HAP-1 (cell line): ENCODE measurements at regions not wholly inside any gene's neighbourhood (a gene's known extent, or its start where the extent isn't known, plus 50 kb on each side); places are given as distances from the start of the nearest gene placed in this dataset.
A peak's percentile ranks its signal among the peaks of the same experiment; 100 is the strongest.
"Not testable (repeated sequence)": the region's sequence is repeated elsewhere in the genome, so short reads cannot be mapped to it uniquely, and the experiment has no call there.

Source experiments
- DNase-seq, 2 experiments: peaks; one replicate each; pipeline ENCODE4 v3.0.0-alpha.2; 2016 to 2020; ENCODE audit warnings: low spot score in 2 of 2
- H3K27me3 ChIP-seq: fragments of 250-450 bp; sonication (Bioruptor Pico); 2 replicates; pipeline ENCODE4 v1.5.1; 2020; ENCODE audit warnings: low read depth, mild to moderate bottlenecking, moderate library complexity
- H3K36me3 ChIP-seq: fragments of 250-450 bp; sonication (Bioruptor Pico); replicated peaks from 2 replicates; pipeline ENCODE4 v1.5.1; 2020; ENCODE audit warnings: mild to moderate bottlenecking
- H3K4me1 ChIP-seq: fragments of 250-450 bp; sonication (Bioruptor Pico); 2 replicates; pipeline ENCODE4 v1.5.1; 2020; ENCODE audit warnings: mild to moderate bottlenecking
- H3K4me3 ChIP-seq: fragments of 250-450 bp; sonication (Bioruptor Pico); 2 replicates; pipeline ENCODE4 v1.5.1; 2020; ENCODE audit warnings: mild to moderate bottlenecking, moderate library complexity
- H3K9me3 ChIP-seq: fragments of 250-450 bp; sonication (Bioruptor Pico); 2 replicates; pipeline ENCODE4 v1.5.1; 2020; ENCODE audit warnings: mild to moderate bottlenecking, moderate library complexity
- in situ Hi-C: fragments of 300-500 bp; cut with MboI; formaldehyde crosslinking; loops from 3 replicates; pipeline ENCODE4 v1.14.3; 2020; ENCODE audit warnings: low sequenced_read_pairs, inconsistent platforms, mixed read lengths

DNA sequence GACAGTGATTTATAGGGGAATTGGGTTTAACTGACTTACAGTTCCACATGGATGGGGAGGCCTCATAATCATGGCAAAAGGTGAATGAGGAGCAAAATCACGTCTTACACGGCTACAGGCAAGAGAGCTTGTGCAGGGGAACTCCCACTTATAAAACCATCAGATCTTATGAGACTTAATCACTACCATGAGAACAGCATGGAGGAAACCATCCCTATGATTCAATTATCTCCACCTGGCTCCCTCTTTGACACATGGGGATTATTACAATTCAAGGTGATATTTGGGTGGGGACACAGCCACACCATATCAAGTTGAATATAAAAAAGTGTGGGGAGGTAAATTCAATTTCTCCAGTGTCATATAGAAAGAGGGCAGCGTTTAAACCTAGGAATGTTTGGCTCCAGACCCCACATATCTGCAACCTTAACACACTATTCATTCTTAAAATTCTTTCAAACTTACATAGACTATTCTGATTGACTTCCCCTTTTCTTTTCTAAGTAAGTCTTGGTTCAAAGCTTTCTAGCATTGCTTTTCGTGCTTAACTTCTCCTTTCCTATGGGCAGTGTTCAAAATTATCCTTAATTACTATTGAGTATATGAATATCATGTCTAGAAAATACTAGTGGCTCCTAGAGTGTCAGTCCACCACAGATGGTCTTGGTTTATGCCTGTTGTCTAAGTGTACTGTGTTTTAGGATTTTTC is 446.7 kb upstream of the GBE1 start:
- Histone ChIP-seq H3K4me3 (no peak overlapping the region), H3K4me1 (no peaks in the 10 kb centered on the region), H3K27me3 (no peaks in the 10 kb centered on the region), H3K9me3 (no peaks in the 10 kb centered on the region), H3K36me3 (no peaks in the 10 kb centered on the region)
- DNase-seq = no peak
- in situ Hi-C loops = no loop called here

- in situ Hi-C loops = no loop called here
- Histone ChIP-seq H3K4me1 (no peaks in the 10 kb centered on the region), H3K4me3 (no peak overlapping the region), H3K27me3 (no peaks in the 10 kb centered on the region), H3K36me3 (no peaks in the 10 kb centered on the region), H3K9me3 (no peaks in the 10 kb centered on the region)
- no peak for DNase-seq
Observed at GRCh38 chr3:82202269-82202668, 440.8 kb upstream of the GBE1 start.

GRCh38 chr3:82201316-82201715 is 439.9 kb upstream of the GBE1 start:
- Histone ChIP-seq H3K4me3 (no peak overlapping the region), H3K9me3 (no peaks in the 10 kb centered on the region), H3K36me3 (no peaks in the 10 kb centered on the region), H3K27me3 (no peaks in the 10 kb centered on the region), H3K4me1 (no peaks in the 10 kb centered on the region)
- in situ Hi-C loops = no loop called here
- no peak for DNase-seq

- in situ Hi-C loops = no loop called here
- H3K9me3 ChIP-seq = no peaks in the 10 kb centered on the region
- no peaks in the 10 kb centered on the region for H3K27me3 ChIP-seq
- DNase-seq = no peak
- H3K4me3 ChIP-seq = no peak overlapping the region
- H3K36me3 ChIP-seq = no peaks in the 10 kb centered on the region
- H3K4me1 ChIP-seq = no peaks in the 10 kb centered on the region
Observed at GRCh38 chr3:82198009-82198408, 436.6 kb upstream of the GBE1 start.

DNA sequence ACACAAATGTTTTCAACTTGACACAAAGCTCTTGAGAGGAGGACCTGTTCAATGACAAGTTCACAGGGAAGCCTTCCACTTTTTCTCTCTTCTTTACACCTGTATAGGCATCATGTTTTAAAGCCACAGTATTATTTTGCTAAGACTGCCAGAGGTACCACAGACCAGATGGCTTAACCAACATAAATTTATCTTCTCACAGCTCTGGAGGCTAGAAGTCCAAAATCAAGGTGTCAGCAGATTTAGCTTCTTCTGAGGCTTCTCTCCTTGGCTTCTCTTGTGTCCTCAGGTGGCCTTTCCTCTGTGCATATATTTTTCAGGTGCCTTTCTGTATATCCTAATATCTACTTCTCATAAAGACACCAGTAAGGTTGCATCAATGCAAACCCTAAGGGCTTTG is 435.2 kb upstream of the GBE1 start:
- no peaks in the 10 kb centered on the region for H3K36me3 ChIP-seq
- no peak overlapping the region for H3K4me3 ChIP-seq
- no peak for DNase-seq
- in situ Hi-C loops = no loop called here
- no peaks in the 10 kb centered on the region for H3K4me1 ChIP-seq
- no peaks in the 10 kb centered on the region for H3K9me3 ChIP-seq
- no peaks in the 10 kb centered on the region for H3K27me3 ChIP-seq

GRCh38 chr3:82194870-82195269 is 433.4 kb upstream of the GBE1 start:
- H3K27me3 ChIP-seq = no peaks in the 10 kb centered on the region
- no peak overlapping the region for H3K4me3 ChIP-seq
- no peaks in the 10 kb centered on the region for H3K36me3 ChIP-seq
- peak in 1 of 2 experiments; percentile 4 for DNase-seq
- in situ Hi-C loops = no loop called here
- no peaks in the 10 kb centered on the region for H3K4me1 ChIP-seq
- 0 out of 2 replicates have a peak, but pooled peaks cover 2% of the 10 kb centered on the region for H3K9me3 ChIP-seq

DNA sequence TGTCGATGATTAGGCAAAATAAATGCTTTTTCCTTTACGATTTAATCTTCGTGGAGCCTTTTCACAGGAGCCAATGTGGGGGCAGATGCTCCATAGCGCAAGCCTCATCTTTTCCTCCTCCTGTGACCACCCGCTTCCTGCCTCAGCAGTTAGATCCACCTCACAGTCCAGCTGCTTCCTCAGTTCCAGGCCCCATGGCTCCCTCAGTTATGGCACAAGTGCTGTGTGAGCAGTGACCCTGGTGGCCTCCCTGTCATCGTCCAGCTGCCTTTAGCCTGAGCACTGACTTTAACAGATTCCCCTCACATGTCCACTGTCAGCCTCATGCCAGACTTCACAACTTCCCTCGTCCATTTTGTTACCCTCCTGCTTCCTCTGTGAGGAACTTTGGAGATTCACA is 424.6 kb upstream of the GBE1 start:
- DNase-seq = no peak
- Histone ChIP-seq H3K4me1 (peaks cover 11% of the 10 kb centered on the region), H3K36me3 (no peaks in the 10 kb centered on the region), H3K9me3 (0 out of 2 replicates have a peak, but pooled peaks cover 2% of the 10 kb centered on the region), H3K4me3 (no peak overlapping the region), H3K27me3 (no peaks in the 10 kb centered on the region)
- in situ Hi-C loops = no loop called here

DNA sequence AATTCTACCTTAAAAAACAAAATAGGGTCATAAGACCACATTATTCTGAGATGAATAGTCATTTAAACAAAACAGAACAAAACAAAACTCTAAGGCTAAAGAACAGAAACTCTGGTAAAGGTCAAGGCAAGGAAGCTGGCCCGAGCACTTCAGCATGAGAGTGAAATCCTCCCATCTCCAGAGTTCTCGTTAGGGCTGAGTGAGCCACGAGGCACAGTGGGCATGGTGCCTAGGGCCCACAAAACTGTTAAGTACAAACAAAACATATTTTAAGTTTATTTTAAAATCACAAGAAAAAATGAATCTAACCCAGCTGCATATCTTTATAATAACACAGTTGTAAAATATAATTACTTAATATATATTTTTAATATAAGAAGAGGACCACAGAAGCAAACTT is 417.8 kb upstream of the GBE1 start:
- no peak overlapping the region for H3K4me3 ChIP-seq
- in situ Hi-C loops = no loop called here
- no peak for DNase-seq

GRCh38 chr3:82178291-82178690 is 416.8 kb upstream of the GBE1 start:
- H3K9me3 ChIP-seq = no peaks in the 10 kb centered on the region
- H3K27me3 ChIP-seq = no peaks in the 10 kb centered on the region
- H3K36me3 ChIP-seq = no peaks in the 10 kb centered on the region
- H3K4me1 ChIP-seq = no peaks in the 10 kb centered on the region
- no peak for DNase-seq
- in situ Hi-C loops = no loop called here
- H3K4me3 ChIP-seq = no peak overlapping the region

More for the DNA sequence above, 417.8 kb upstream of the GBE1 start:
- Histone ChIP-seq H3K36me3 (no peaks in the 10 kb centered on the region), H3K9me3 (no peaks in the 10 kb centered on the region), H3K4me1 (peaks cover 9% of the 10 kb centered on the region), H3K27me3 (no peaks in the 10 kb centered on the region)

DNA sequence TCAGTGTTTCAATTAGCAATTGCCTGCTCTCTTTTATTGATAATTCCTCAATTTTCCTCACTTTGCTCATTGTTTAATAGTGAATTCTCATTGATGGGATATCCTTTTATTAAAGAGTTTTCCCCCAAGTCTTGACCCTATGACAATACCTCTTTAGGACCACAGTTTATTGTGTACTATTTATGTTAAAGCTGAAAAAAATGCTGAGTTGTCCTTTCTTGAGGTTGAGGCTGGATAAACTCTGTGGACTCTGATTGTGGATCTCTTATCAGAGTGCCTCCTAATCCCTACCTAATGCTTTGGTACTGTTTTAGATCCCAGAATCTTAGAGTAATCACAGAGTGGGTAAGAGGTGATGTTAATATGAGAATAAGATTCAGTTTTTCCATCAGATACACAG is 416.3 kb upstream of the GBE1 start:
- no peaks in the 10 kb centered on the region for H3K36me3 ChIP-seq
- no peaks in the 10 kb centered on the region for H3K27me3 ChIP-seq
- no peaks in the 10 kb centered on the region for H3K4me1 ChIP-seq
- in situ Hi-C loops = no loop called here
- DNase-seq = no peak
- no peaks in the 10 kb centered on the region for H3K9me3 ChIP-seq
- no peak overlapping the region for H3K4me3 ChIP-seq

GRCh38 chr3:82165266-82165665 is 403.8 kb upstream of the GBE1 start:
- Histone ChIP-seq H3K9me3 (no peaks in the 10 kb centered on the region), H3K36me3 (no peaks in the 10 kb centered on the region), H3K4me3 (no peak overlapping the region), H3K4me1 (peaks cover 16% of the 10 kb centered on the region), H3K27me3 (no peaks in the 10 kb centered on the region)
- DNase-seq = peak; percentile 63 to 97
- in situ Hi-C loops = no loop called here

- H3K27me3 ChIP-seq = no peaks in the 10 kb centered on the region
- no peak overlapping the region for H3K4me3 ChIP-seq
- no peaks in the 10 kb centered on the region for H3K9me3 ChIP-seq
- H3K36me3 ChIP-seq = no peaks in the 10 kb centered on the region
- peaks cover 16% of the 10 kb centered on the region for H3K4me1 ChIP-seq
- in situ Hi-C loops = no loop called here
- peak in 1 of 2 experiments; percentile 36 for DNase-seq
Observed at GRCh38 chr3:82163907-82164520, 402.6 kb upstream of the GBE1 start.

GRCh38 chr3:82157952-82158351 is 396.5 kb upstream of the GBE1 start:
- Histone ChIP-seq H3K9me3 (no peaks in the 10 kb centered on the region), H3K4me3 (no peak overlapping the region), H3K27me3 (no peaks in the 10 kb centered on the region), H3K36me3 (no peaks in the 10 kb centered on the region), H3K4me1 (peaks cover 5% of the 10 kb centered on the region; the same call in 1 of the 2 replicates)
- DNase-seq = no peak
- in situ Hi-C loops = no loop called here

- H3K9me3 ChIP-seq = not testable (repeated sequence)
Observed at GRCh38 chr3:82153892-82154291, 392.4 kb upstream of the GBE1 start.

More at GRCh38 chr3:82153892-82154291, 392.4 kb upstream of the GBE1 start:
- DNase-seq, H3K36me3 ChIP-seq, in situ Hi-C loops, H3K27me3 ChIP-seq, H3K4me3 ChIP-seq: not testable (repeated sequence)
- peaks cover 11% of the 10 kb centered on the region; the same call in 1 of the 2 replicates for H3K4me1 ChIP-seq
